GM18498 (cell line): ENCODE measurements at regions not wholly inside any gene's neighbourhood (a gene's known extent, or its start where the extent isn't known, plus 50 kb on each side); places are given as distances from the start of the nearest gene placed in this dataset.
A peak's percentile ranks its signal among the peaks of the same experiment; 100 is the strongest.
"Not testable (repeated sequence)": the region's sequence is repeated elsewhere in the genome, so short reads cannot be mapped to it uniquely, and the experiment has no call there.

Source experiments
- ATAC-seq: cut with Tn5 transposase; IDR thresholded peaks from one replicate; pipeline ENCODE4 v1.9.1; 2021; ENCODE audit warnings: mild to moderate bottlenecking, moderate library complexity; ENCODE audit not compliant: unreplicated experiment

DNA sequence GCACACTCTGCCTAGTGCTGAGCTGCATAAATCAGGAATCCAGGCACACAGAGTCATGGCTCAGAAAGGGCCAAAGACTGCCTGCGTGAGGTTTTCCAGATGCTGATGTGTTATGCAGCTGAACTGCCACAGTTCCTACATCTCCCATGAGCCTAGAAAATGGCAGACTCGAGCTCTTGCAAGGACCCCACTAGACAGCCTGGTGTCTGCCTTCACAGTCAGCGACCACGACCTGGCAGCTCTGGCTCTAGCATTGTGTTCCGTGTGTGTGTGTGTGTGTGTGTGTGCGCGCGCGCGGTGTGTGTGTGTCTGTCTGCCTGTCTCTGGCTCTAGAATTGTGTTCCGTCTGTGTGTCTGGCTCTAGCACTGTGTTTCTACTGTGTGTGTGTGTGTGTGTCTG is 203.6 kb upstream of the AGTR2 start:
- ATAC-seq: no peak

DNA sequence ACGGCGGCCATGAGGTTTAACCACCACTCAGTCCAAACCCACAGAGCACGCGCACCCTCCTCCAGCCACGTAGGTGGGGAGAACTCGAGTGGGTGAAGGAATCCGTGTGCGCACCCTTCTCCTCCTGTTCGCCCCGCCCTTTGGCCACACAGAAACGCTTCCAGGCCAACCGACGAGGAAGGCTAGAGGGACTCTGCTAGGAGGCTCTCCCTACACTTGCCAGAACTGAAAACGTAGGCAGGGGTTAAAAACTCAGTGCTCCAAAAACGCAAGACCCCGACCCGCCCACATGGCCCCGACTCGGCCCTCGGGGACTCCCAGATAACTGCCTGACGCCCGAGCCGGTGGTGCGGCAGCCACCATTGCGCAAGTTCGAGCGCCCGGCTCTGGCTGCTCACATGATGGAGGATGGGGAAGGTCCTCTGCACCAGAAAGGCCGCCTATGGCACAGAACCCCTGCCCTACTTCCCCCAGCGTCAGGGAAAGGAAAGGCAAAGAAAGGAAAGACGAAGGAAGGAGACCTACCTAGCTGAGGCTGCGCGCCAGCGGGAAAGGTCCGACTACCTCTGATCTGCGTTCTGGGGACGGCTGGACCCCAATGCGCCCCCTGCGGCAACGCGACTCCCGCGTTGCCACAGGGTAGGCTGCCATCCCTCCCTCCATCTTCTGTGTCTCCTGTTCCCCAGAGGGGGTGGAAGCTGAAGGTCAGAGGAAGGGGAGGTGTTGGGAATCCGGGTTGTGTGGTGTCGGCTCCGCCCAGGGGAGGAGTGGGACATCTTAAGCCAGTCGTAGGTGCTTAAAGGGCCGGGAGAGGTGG is 201.9 kb upstream of the AGTR2 start:
- peak; percentile 79 for ATAC-seq

DNA sequence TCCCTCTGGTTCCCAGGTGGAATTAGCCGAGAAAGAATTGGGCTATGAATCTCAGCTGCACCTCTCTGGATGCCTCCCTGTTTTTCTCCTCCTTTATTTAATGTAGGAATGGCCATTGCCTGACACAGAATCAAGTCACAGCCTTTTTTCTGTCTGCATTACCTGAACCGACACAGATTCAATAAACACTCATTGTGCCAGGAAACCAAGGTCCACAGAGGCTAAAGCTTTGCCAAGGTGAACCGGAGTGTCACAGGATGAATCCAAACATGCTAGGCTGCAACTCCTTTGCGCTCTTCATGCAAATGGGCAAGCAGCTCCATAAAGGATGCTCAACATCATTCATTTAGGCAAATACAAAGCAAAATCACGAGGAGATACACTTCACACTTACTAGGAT is 199.8 kb upstream of the AGTR2 start:
- ATAC-seq: no peak

DNA sequence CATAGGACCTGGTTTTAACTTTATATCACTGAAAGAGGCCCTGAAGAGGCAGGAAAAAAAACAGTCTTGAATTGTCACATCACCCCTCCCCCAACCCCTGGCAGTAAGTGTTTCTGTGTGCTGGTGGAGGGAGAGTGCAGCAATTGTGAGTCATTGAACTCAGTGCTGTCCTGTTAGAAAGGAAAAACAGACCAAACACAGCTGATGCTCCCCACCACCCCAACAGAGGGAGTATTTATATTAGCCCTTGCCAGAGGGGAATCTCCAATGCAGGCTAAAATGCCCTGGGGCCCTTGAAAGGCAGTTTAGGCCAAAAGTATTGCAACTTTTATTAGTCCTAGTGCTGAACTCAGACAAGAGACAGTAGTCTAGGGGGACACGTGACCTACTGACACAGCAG is 197.8 kb upstream of the AGTR2 start:
- ATAC-seq: no peak

DNA sequence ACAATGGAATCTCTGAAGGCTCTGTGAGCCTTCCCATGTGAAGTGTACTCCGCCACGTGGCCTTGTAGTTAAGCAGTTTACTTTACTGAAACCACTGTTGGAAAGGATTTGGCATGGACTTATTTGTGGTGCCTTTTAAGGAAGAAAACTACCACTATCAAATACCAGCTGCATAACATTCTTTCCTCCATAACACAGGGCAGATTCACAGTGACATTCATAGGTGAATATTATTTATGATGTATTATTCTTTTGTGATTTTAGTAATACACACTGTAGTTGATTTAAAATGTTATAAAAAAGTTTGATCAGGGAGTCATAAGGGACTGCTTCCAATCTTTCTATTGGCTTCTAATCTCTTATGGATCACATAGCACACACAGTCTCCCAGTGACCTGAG is 192.5 kb upstream of the AGTR2 start:
- no peak for ATAC-seq

DNA sequence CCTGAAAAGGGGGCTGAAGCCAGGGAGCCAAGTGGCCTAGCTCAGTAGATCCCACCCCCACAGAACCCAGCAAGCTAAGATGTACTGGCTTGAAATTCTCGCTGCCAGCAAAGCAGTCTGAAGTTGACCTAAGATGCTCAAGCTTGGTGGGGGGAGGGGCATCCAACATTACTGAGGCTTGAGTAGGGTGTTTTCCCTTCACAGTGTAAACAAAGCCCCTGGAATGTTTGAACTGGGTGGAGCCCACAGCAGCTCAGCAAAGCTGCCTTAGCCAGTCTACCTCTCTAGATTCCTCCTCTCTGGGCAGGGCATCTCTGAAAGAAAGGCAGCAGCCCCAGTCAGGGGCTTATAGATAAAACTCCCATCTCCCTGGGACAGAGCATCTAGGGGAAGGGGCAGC is 187.4 kb upstream of the AGTR2 start:
- ATAC-seq: not testable (repeated sequence)

DNA sequence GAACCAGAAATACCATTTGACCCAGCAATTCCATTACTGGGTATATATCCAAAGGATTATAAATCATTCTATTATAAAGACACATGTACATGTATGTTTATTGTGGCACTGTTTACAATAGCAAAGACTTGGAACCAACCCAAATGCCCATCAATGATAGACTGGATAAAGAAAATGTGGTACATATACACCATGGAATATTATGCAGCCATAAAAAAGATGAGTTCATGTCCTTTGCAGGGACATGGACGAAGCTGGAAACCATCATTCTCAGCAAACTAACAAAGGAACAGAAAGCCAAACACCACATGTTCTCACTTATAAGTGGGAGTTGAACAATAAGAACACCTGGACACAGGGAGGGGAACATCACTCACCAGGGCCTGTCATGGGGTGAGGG is 183.1 kb upstream of the AGTR2 start:
- ATAC-seq: not testable (repeated sequence)

DNA sequence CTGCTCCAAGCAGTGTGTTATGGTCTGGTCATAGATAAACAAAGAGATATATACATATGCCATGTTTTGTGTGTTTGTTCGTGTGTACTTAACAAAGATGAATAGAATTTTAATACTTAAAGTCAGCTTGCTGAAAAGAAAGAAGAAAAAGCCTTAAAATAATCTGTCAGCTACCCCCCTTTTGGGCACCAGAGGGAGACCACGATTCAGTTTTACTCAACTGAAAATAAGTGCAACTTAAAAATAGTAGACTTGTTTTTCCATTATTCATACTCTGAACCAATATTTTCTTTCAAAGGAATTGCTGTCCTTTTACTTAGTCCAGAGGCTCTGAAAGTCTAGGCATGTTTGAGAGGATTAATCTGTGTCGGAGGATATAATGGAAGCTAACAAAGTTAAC is 181.7 kb upstream of the AGTR2 start:
- no peak for ATAC-seq

DNA sequence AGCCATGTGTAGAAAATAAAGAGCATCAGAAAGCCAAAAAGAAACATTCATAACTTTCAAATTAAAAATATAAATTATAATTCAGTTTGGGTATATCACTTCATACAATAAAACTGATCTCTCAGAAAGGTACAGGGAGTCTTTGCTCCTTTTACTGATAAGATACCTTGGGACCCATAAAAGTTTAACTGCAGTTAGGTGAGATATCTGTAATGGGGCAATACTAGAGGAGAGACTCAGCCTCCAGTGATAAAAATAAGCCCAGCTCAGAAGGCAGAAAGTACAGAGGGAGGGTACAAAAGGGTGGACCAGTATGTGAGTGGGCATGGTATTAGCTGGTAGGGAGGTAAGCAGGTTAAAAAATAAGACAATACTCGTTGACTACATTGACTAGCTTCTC is 180.9 kb upstream of the AGTR2 start:
- ATAC-seq: no peak

DNA sequence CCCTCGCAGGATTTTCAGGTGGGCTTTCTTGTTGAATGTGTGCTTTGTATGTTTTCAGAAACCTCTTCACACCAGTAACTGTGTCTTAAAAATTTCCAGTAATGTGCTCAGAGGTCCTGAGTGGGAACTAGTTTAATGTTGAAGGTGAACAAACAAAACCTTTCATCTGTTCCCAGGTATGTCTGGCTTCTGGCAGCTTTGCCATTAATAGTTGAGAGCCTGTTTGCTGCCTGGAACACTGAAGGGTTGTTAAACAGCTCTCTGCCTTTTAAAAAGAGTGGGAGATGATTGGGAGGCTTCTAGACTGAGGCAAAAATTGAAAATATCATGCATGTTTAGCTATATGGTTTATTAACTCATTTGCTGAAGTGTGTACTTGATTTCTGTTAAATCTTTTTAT is 161.2 kb upstream of the AGTR2 start:
- ATAC-seq: peak; percentile 1

DNA sequence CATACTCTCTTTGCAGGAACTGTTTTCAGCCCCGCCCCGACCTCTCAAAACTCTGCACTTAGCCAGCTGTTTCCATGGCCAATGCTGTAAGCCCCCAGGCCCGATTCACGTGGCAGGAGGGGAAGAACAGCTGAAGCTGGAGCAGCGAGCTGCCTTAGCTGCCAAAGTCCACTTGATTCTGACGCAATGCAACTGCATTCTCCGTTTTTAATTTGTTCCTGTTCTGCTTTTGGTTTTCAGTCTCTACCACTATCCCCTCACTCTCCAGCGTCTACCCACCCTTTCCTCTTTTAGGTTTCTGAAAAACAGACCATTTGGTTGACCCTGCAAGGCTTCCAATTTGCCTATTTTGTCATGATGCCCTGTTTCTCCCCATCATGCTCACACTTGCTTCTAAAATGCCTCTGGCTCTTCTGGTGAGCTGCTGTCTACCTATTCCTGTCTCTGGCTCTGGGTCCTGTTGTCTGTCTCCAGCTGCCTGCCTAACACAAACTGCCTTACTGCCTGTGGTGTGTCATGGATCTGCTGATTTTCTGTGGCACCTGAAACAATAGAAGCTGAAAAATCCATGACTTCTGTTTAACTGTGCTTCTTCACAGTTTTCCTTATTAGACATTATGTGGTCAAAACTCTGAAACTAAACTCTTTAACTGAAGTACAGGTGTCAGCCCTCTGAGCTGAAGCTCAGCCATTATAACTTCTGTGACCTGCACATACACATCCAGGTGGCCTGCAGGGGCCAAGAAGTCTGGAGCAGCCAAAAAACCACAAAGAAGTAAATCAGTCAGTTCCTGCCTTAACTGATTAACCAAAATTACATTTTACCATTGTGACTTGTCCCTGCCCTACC is 160.5 kb upstream of the AGTR2 start:
- peak; percentile 86 for ATAC-seq

DNA sequence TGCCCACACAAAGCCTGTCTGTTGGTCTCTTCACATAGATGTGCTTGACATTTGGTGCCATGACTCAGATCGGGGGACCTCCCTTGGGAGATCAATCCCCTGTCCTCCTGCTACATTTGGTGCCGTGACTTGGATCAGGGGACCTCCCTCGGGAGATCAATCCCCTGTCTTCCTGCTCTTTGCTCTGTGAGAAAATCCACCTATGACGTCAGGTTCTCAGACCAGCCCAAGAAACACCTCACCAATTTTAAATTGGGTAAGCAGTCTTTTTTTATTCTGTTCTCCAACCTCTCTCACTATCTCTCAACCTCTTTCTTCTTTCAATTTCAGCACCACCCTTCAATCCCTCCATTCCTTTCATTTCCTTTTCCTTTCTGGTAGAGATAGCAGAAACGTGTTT is 159.6 kb upstream of the AGTR2 start:
- no peak for ATAC-seq

DNA sequence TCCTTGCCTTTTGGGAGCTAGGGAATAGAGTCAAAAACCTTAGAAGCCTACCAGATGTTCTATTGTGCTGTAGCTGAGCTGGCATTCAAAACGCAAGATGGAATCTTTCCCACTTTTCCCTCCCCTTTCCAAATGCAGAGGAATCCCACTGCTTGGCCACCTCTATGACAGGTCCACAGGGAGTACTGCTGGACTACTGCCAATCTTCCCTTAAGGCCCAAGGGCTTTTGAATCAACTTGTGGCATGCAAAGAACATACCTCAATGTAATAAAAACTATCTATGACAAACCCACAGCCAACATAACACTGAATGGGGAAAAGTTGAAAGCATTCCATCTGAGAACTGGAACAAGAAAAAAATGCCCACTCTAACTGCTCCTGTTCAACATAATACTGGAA is 139.2 kb upstream of the AGTR2 start:
- ATAC-seq: no peak
